Prostate gland (tissue), 2 donors: ENCODE measurements at regions not wholly inside any gene's neighbourhood (a gene's known extent, or its start where the extent isn't known, plus 50 kb on each side); places are given as distances from the start of the nearest gene placed in this dataset.

Source experiments
- CTCF ChIP-seq, 4 experiments: fragments of 200-600 bp in 2 of 4; fragments of 450-650 bp in 2 of 4; sonication (generic) in 2 of 4; IDR thresholded peaks; 1 replicate in 3 of 4; 2 replicates in 1 of 4; pipeline ENCODE4 v1.5.1; 2016 to 2019; ENCODE audit warnings: antibody characterized with exemption in 4 of 4, mild to moderate bottlenecking in 2 of 4, moderate library complexity in 2 of 4
- POLR2A ChIP-seq: fragments of 450-650 bp; IDR thresholded peaks from one replicate; pipeline ENCODE4 v1.6.1; 2016; ENCODE audit warnings: antibody characterized with exemption, mild to moderate bottlenecking

- no peak for TF ChIP-seq CTCF (IDR thresholded peaks at IDR 0.05)
- no peak for TF ChIP-seq POLR2A
Observed at GRCh38 chr6:90681863-90682262, 95.0 kb upstream of the MAP3K7 start.
